WI38 (cell line): ENCODE measurements at regions not wholly inside any gene's neighbourhood (a gene's known extent, or its start where the extent isn't known, plus 50 kb on each side); places are given as distances from the start of the nearest gene placed in this dataset.

ENCODE experiments used
- H3K4me3 ChIP-seq: 2 replicates; pipeline ENCODE4 v1.5.1; 2011; ENCODE audit warnings: low read depth, mild to moderate bottlenecking, control low read depth, low read length
- CTCF ChIP-seq: IDR thresholded peaks from 2 replicates; pipeline ENCODE4 v1.5.1; 2012; ENCODE audit warnings: low read depth, mild to moderate bottlenecking, control low read depth, low read length

GRCh38 chr2:126766295-126766968 is 110.5 kb downstream of the GYPC start:
- H3K4me3 ChIP-seq: no peak overlapping the region
- TF ChIP-seq CTCF: no peak

GRCh38 chr2:126766969-126767296 is 111.0 kb downstream of the GYPC start:
- no peak for TF ChIP-seq CTCF
- H3K4me3 ChIP-seq: no peak overlapping the region

GRCh38 chr2:126769118-126769517 is 113.2 kb downstream of the GYPC start:
- H3K4me3 ChIP-seq: no peak overlapping the region
- TF ChIP-seq CTCF: no peak

- no peak overlapping the region for H3K4me3 ChIP-seq
- no peak for TF ChIP-seq CTCF
These were observed 114.5 kb downstream of the GYPC start for GRCh38 chr2:126770466-126770865.

- TF ChIP-seq CTCF: no peak
- H3K4me3 ChIP-seq: no peak overlapping the region
These were observed 115.1 kb downstream of the GYPC start for GRCh38 chr2:126771094-126771493.

GRCh38 chr2:126771501-126772195 is 115.7 kb downstream of the GYPC start:
- H3K4me3 ChIP-seq: no peak overlapping the region
- TF ChIP-seq CTCF: no peak

- TF ChIP-seq CTCF: no peak
- H3K4me3 ChIP-seq: no peak overlapping the region
These were observed 118.3 kb downstream of the GYPC start for GRCh38 chr2:126774290-126774689.
